Esophagus muscularis mucosa (tissue), 4 donors: ENCODE measurements at regions not wholly inside any gene's neighbourhood (a gene's known extent, or its start where the extent isn't known, plus 50 kb on each side); places are given as distances from the start of the nearest gene placed in this dataset.
"Not testable (repeated sequence)": the region's sequence is repeated elsewhere in the genome, so short reads cannot be mapped to it uniquely, and the experiment has no call there.

Experiments used
- DNase-seq: peaks from one replicate; pipeline ENCODE4 v3.0.0-alpha.2; 2017; ENCODE audit errors: extremely low spot score
- H3K27ac ChIP-seq, 4 donors: fragments of 200-600 bp; sonication (generic); replicated peaks in 1 of 4; 1 replicate in 3 of 4; 2 replicates in 1 of 4; pipeline ENCODE4 v1.5.1; 2016 to 2019; ENCODE audit warnings: mild to moderate bottlenecking in 1 of 4
- H3K27me3 ChIP-seq, 4 donors: fragments of 200-600 bp; sonication (generic); one replicate each; pipeline versions ENCODE4 v1.5.1 to v1.6.0; 2016 to 2019
- H3K36me3 ChIP-seq, 4 donors: fragments of 200-600 bp; sonication (generic); one replicate each; pipeline ENCODE4 v1.5.1; 2016 to 2019
- H3K4me1 ChIP-seq, 4 donors: fragments of 200-600 bp; sonication (generic); one replicate each; pipeline ENCODE4 v1.5.1; 2016 to 2019
- H3K4me3 ChIP-seq, 4 donors: fragments of 200-600 bp; sonication (generic); 1 replicate in 2 of 4; 2 replicates in 2 of 4; pipeline ENCODE4 v1.5.1; 2016 to 2019; ENCODE audit warnings: mild to moderate bottlenecking in 4 of 4, moderate library complexity in 1 of 4
- H3K9me3 ChIP-seq, 4 donors: fragments of 200-600 bp; sonication (generic); 1 replicate in 3 of 4; 2 replicates in 1 of 4; pipeline ENCODE4 v1.5.1; 2016 to 2019
- WGBS: methylation state at CpG from one replicate; pipeline ENCODE4 v1.1.5; 2018; 5-methylcytosine and 5-hydroxymethylcytosine counted together
- intact Hi-C: fragments of 100-400 bp; cut with DNase I; formaldehyde crosslinking; loops from one replicate; pipeline ENCODE4 v1.15.1; 2023
- small RNA-seq, 3 donors: library from RNA; depleted of rRNA; stranded (forward); fragments of <200 nt; gene quantifications; one replicate each; pipeline ENCODE3, GENCODE V24; 2016

DNA sequence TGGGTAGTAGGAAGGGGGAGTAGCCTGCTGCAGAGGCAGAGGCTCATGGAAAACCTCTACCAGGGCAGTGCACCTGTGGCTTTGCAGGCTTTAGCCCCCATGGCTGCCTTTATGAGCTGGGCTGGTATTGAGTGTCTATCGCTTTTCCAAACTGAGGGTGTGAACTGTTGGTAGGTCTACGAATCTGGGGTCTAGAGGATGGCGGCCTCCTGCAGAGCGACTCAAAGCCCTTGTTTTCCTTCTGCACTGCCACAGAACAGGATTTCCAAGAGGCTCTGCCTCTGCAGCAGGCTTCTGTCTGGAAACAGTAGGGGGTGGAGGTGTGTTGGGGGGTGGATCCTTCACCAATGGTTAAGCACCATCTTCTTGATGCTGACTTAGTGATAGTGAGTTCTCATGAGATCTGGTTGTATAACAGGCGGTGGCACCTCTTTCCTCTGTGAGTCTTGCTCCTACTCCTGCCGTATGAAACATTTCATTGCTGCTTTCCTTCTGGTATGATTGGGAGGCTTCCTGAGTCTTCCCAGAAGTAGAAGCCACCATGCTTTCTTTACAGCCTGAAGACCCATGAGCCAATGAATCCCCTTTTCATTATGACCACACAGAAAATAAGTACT, 840.0 kb downstream of the FOXD4L5 start:
- 77% methylated on average over 2 of the region's 6 CpGs for WGBS
- intact Hi-C loops, DNase-seq: not testable (repeated sequence)

DNA sequence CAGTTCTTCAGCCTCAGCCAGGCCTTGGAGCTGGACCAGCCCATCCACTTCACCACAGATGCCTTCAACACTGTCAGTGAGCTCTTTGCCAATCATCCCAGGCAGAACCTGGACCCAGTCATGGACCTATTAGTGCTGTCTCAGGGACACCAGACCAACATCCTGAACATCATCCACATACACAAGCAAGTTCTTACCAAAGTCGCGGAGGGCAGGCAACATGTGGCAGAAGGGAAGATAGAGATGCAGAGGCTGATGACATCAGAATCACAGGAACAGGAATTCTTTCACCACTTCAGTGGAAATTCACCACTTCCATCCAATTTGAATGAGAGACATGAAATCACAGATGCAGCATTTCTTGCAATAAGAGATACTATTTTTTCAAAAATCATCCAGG, 845.3 kb downstream of the FOXD4L5 start:
- intact Hi-C loops, H3K36me3 ChIP-seq, H3K27ac ChIP-seq, H3K4me1 ChIP-seq, H3K4me3 ChIP-seq, DNase-seq, H3K9me3 ChIP-seq, H3K27me3 ChIP-seq: not testable (repeated sequence)
- no CpG with 5 or more reads among the region's 2 CpGs for WGBS

More for the DNA sequence above, 840.0 kb downstream of the FOXD4L5 start:
- H3K4me1 ChIP-seq, H3K9me3 ChIP-seq, H3K4me3 ChIP-seq, H3K36me3 ChIP-seq, H3K27me3 ChIP-seq, H3K27ac ChIP-seq: not testable (repeated sequence)

Small RNA genes in the stretch of these regions (small RNA-seq; reads per million reads assigned to genes)
- gene AL773524.1 = 0 reads per million in 3 donors
